Astrocyte of the cerebellum (primary cell): ENCODE measurements at regions not wholly inside any gene's neighbourhood (a gene's known extent, or its start where the extent isn't known, plus 50 kb on each side); places are given as distances from the start of the nearest gene placed in this dataset.
A peak's percentile ranks its signal among the peaks of the same experiment; 100 is the strongest.

Source experiments
- DNase-seq: peaks from one replicate; pipeline ENCODE4 v3.0.0-alpha.2; 2011; ENCODE audit warnings: low read depth
- H3K4me3 ChIP-seq: 2 replicates; pipeline ENCODE4 v1.5.1; 2011; ENCODE audit warnings: mild to moderate bottlenecking, low read depth, low read length, moderate library complexity
- CTCF ChIP-seq: IDR thresholded peaks from 2 replicates; pipeline ENCODE4 v1.5.1; 2012; ENCODE audit warnings: low read length, low read depth, moderate library complexity, mild to moderate bottlenecking; ENCODE audit errors: missing control alignments
- in situ Hi-C: cut with HindIII; loops from 2 replicates; pipeline ENCODE4 v1.10.0; 2017; ENCODE audit warnings: low sequenced_read_pairs

DNA sequence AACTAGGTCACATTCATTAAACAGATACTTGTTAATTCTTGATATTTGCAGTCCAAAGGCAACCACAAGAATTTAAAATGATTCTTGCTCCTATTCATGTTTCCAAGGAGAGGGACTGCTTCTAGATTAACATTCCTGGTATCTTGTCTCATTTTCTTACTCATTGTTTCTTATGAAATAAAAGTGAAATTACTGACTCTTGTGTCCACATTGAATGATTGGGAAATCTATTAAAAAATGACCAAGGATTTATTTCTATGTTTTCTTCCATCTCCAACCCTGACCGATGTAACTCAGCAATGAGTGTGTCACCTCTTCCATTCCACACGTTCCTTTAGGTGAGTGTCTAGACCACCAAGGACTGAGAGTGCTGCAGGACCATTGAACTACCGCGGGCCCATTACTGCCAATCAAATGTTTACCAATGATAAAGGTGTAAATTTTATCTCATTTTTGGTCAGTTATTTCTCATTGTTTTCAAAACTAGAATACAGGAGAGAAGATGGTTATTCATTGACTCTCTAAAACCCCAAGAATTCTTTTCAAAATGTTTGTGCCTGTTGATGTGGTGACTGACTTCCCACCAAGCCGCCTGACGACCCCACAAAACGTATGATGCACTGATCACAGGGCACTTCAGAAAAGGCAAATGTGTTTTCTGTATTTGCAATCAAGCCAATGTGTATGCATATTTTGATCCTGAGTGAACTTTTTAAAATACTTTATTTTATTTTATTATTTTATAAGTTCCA lies 414.6 kb upstream of the PTBP2 start:
- DNase-seq = no peak
- in situ Hi-C loops = no loop called here

DNA sequence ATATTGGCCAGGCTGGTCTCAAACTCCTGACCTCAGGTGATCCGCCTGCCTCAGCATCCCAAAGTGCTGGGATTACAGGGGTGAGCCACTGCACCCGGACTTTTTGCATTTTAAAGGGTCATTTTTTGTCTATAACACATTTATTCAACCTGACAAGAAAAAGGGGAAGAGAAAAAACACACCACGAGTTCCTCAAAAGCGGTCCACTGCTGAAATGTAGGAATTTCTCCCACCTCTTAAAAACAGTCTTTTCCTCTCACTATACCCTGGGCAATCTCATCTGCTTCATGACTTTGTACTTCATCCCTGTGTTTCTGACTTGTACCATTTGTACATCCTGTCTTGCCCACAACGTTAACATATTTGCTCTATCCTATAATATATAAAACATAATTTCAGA lies 413.3 kb upstream of the PTBP2 start:
- no peak for TF ChIP-seq CTCF
- in situ Hi-C loops = no loop called here
- no peak for DNase-seq
- H3K4me3 ChIP-seq = no peak overlapping the region

More for the DNA sequence above, 414.6 kb upstream of the PTBP2 start:
- no peak for TF ChIP-seq CTCF
- H3K4me3 ChIP-seq = no peak overlapping the region

DNA sequence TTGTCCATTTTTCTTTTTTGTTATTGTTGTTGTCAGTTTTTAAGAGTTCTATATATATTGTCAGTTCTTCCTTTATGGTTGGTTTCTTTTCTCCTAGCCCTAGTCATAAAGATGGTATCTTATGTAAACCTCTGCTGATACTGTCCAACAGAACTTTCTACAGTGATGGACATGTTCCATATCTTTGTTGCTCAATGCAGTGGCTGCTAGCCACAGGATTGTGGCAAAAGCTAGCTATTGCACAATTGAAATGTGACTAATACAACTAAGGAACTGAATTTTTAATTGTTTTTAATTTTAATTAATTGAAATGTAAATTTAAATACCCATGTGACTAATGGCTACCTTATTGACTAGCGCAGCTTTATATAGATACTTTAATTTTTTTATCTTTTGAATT lies 411.8 kb upstream of the PTBP2 start:
- H3K4me3 ChIP-seq = no peak overlapping the region
- no peak for TF ChIP-seq CTCF
- in situ Hi-C loops = no loop called here
- peak; percentile 33 for DNase-seq

GRCh38 chr1:96313216-96313615 lies 408.4 kb upstream of the PTBP2 start:
- no peak for TF ChIP-seq CTCF
- peak; percentile 89 for DNase-seq
- in situ Hi-C loops = no loop called here
- no peak overlapping the region for H3K4me3 ChIP-seq

DNA sequence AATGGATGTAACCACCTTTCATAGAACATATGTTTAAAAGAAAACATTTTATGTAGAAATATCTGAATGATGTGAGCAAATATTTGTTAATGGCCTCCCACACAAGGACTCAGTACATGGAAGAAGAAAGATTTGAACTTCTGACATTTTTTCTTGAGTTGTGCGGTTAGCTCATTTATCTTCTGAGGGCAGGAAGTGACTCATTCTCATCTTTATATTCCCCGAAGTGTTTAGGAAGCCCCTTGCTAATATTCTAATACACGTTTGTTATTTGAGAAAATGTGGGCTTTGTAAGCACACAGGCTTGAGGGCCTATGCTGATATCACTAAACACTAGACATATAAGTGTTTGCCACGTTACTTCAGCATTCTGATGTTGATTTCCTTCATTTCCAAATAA lies 392.5 kb upstream of the PTBP2 start:
- TF ChIP-seq CTCF = no peak
- DNase-seq = no peak
- H3K4me3 ChIP-seq = no peak overlapping the region
- in situ Hi-C loops = no loop called here

DNA sequence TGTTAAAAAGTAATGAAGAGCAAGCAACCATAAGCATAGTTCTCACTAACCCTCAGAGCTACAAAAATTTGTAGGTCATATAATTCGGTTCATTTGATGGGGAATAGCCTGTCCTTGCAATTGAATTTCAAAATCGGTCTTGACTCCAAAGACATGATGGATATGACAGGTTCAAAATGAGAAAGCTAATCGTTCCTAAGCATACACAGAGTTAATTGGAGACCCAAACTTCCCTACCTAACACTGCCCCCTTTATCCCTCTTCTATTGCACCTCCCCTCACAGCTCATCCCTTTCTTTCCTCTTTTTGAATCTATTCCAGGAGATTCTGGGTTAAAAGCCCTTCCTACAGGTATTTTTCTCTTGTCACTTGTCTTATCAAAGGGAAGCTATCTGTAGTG lies 390.0 kb upstream of the PTBP2 start:
- DNase-seq = no peak
- no peak for TF ChIP-seq CTCF
- no peak overlapping the region for H3K4me3 ChIP-seq
- in situ Hi-C loops = no loop called here
